Endodermal cell (in vitro differentiated cells): ENCODE measurements at regions not wholly inside any gene's neighbourhood (a gene's known extent, or its start where the extent isn't known, plus 50 kb on each side); places are given as distances from the start of the nearest gene placed in this dataset.
"Not testable (repeated sequence)": the region's sequence is repeated elsewhere in the genome, so short reads cannot be mapped to it uniquely, and the experiment has no call there.

Source experiments
- DNase-seq: peaks from one replicate; pipeline ENCODE4 v3.0.0-alpha.2; 2017
- H3K27ac ChIP-seq: 2 replicates; pipeline ENCODE4 v1.5.1; 2013; ENCODE audit warnings: mild to moderate bottlenecking, low read depth, low read length, moderate library complexity
- H3K27me3 ChIP-seq: 2 replicates; pipeline ENCODE4 v1.6.1; 2013; ENCODE audit warnings: mild to moderate bottlenecking, low read length, moderate library complexity; ENCODE audit not compliant: insufficient read depth, control insufficient read depth, poor library complexity, severe bottlenecking
- H3K36me3 ChIP-seq: 2 replicates; pipeline ENCODE4 v1.7.0; 2013; ENCODE audit warnings: mild to moderate bottlenecking, low read length, moderate library complexity; ENCODE audit not compliant: control insufficient read depth, insufficient read depth
- H3K4me1 ChIP-seq: one replicate; pipeline ENCODE4 v1.7.0; 2013; ENCODE audit warnings: low read length; ENCODE audit not compliant: control insufficient read depth, insufficient read depth
- H3K4me3 ChIP-seq: 2 replicates; pipeline ENCODE4 v1.5.1; 2013; ENCODE audit warnings: mild to moderate bottlenecking, low read length, moderate library complexity
- H3K9ac ChIP-seq: 2 replicates; pipeline ENCODE4 v1.6.1; 2013; ENCODE audit warnings: mild to moderate bottlenecking, low read length, moderate library complexity; ENCODE audit not compliant: poor library complexity, severe bottlenecking; ENCODE audit errors: extremely low read depth
- H3K9me3 ChIP-seq: 2 replicates; pipeline ENCODE4 v1.6.1; 2013; ENCODE audit warnings: mild to moderate bottlenecking, low read length, moderate library complexity; ENCODE audit not compliant: control insufficient read depth
- H3K27ac Mint-ChIP-seq: 2 replicates; pipeline ENCODE4 v1.8.0; 2020; ENCODE audit warnings: mixed read lengths
- H3K27me3 Mint-ChIP-seq: 2 replicates; pipeline ENCODE4 v1.8.0; 2021; ENCODE audit warnings: mild to moderate bottlenecking, mixed read lengths; ENCODE audit not compliant: insufficient read depth
- H3K36me3 Mint-ChIP-seq: 2 replicates; pipeline ENCODE4 v1.8.0; 2020; ENCODE audit warnings: low read depth, mixed read lengths
- H3K4me1 Mint-ChIP-seq: 2 replicates; pipeline ENCODE4 v1.8.0; 2020; ENCODE audit warnings: mixed read lengths
- H3K4me3 Mint-ChIP-seq: 2 replicates; pipeline ENCODE4 v1.8.0; 2020; ENCODE audit warnings: mild to moderate bottlenecking, moderate library complexity, mixed read lengths
- H3K9me3 Mint-ChIP-seq: 2 replicates; pipeline ENCODE4 v1.8.0; 2020; ENCODE audit warnings: mild to moderate bottlenecking, mixed read lengths
- WGBS, 2 experiments: methylation state at CpG; one replicate each; pipeline versions ENCODE4 v1.1.5 to v1.1.7; 2013; ENCODE audit warnings: missing lambda C conversion rate in 2 of 2, mixed read lengths in 1 of 2; ENCODE audit not compliant: insufficient coverage in 1 of 2, insufficient read length in 1 of 2; 5-methylcytosine and 5-hydroxymethylcytosine counted together
- TF ChIP-seq, protein P1 (sequence below): fragments of 200-600 bp; sonication (generic); conservative IDR thresholded peaks from 2 replicates; pipeline ENCODE4 v1.5.0; 2021; ENCODE audit warnings: antibody characterized with exemption, mild to moderate bottlenecking

DNA sequence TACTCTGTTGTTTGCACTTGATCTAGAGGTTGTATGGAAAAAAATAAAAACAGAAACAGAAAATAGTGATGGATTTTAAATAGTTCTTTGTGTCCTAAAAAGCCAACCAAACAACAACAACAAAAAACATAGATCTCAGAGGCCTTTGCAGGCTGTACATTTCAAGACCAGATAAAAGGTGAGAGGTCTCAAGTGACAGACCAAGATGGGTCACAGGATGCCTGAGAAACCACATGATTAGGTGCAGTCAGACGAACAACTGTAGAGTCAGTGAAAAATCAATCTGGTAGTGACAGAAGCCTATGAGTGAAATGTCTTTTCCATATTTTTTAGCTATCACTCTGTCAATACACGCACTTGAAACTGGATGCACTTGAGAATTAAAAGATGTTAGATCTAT, 193.5 kb upstream of the SAMSN1 start:
- no peak overlapping the region for H3K9ac ChIP-seq
- peaks cover 18% of the 10 kb centered on the region for H3K27me3 Mint-ChIP-seq
- H3K4me1 ChIP-seq, result no peaks in the 10 kb centered on the region
- no peak overlapping the region for H3K4me3 ChIP-seq
- peaks cover 3% of the 10 kb centered on the region for H3K36me3 Mint-ChIP-seq
- TF ChIP-seq, protein P1, sequence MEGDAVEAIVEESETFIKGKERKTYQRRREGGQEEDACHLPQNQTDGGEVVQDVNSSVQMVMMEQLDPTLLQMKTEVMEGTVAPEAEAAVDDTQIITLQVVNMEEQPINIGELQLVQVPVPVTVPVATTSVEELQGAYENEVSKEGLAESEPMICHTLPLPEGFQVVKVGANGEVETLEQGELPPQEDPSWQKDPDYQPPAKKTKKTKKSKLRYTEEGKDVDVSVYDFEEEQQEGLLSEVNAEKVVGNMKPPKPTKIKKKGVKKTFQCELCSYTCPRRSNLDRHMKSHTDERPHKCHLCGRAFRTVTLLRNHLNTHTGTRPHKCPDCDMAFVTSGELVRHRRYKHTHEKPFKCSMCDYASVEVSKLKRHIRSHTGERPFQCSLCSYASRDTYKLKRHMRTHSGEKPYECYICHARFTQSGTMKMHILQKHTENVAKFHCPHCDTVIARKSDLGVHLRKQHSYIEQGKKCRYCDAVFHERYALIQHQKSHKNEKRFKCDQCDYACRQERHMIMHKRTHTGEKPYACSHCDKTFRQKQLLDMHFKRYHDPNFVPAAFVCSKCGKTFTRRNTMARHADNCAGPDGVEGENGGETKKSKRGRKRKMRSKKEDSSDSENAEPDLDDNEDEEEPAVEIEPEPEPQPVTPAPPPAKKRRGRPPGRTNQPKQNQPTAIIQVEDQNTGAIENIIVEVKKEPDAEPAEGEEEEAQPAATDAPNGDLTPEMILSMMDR, result no peak
- DNase-seq, result no peak
- H3K36me3 ChIP-seq, result no peaks in the 10 kb centered on the region
- H3K4me3 Mint-ChIP-seq, result no peak overlapping the region
- WGBS, 2 experiments, result 98 to 100% methylated on average over 2 of the region's 2 CpGs
- H3K27ac ChIP-seq, result no peak overlapping the region
- H3K9me3 Mint-ChIP-seq, result peaks cover 14% of the 10 kb centered on the region
- H3K9me3 ChIP-seq, result peaks cover 14% of the 10 kb centered on the region
- H3K27me3 ChIP-seq, result no peaks in the 10 kb centered on the region
- no peak overlapping the region for H3K27ac Mint-ChIP-seq
- peaks cover 7% of the 10 kb centered on the region for H3K4me1 Mint-ChIP-seq

DNA sequence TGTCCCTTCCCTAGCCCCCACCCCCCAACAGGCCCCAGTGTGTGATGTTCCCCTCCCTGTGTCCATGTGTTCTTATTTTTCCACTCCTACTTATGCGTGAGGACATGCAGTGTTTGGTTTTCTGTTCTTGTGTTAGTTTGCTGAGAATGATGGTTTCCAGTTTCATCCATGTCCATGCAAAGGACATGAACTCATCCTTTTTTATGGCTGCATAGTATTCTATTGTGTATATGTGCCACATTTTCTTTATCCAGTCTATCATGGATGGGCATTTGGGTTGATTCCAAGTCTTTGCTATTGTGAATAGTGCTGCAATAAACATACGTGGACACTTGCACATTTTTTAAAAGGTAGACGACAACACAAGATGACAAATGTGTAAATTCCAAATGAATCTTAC, 192.5 kb upstream of the SAMSN1 start:
- H3K4me1 ChIP-seq, H3K27ac Mint-ChIP-seq, H3K36me3 Mint-ChIP-seq, H3K4me1 Mint-ChIP-seq, H3K36me3 ChIP-seq, DNase-seq, H3K4me3 Mint-ChIP-seq, H3K27me3 Mint-ChIP-seq, H3K27me3 ChIP-seq, H3K9me3 Mint-ChIP-seq, H3K27ac ChIP-seq, H3K9ac ChIP-seq, H3K4me3 ChIP-seq: not testable (repeated sequence)
- WGBS, 2 experiments, result 93 to 100% methylated on average over 2 to 3 of the region's 3 CpGs
- H3K9me3 ChIP-seq, result peaks cover 12% of the 10 kb centered on the region

DNA sequence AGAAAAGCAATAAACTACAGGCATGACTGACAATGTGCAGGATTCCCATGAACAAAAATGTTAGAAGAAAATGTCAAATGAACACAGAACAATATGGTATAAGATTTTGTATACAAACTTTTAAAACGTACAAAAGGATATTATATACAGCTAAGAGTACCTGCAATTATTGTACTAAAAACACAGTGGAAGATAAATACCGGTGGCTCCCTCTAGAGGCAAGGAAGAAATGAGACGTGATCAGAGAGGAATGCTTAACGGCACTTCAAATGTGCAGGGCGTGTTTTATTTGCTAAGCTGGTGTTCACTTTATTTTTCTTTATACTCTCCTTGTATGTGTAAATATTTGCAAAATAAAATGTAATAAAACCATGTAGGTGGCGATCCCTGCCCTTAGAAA, 191.8 kb upstream of the SAMSN1 start:
- no peak for DNase-seq
- Histone ChIP-seq H3K4me3 (no peak overlapping the region), H3K27ac (no peak overlapping the region), H3K4me1 (no peaks in the 10 kb centered on the region), H3K27me3 (no peaks in the 10 kb centered on the region), H3K9me3 (peaks cover 10% of the 10 kb centered on the region), H3K36me3 (no peaks in the 10 kb centered on the region), H3K9ac (no peak overlapping the region)
- Mint-ChIP-seq H3K27me3 (peaks cover 8% of the 10 kb centered on the region), H3K36me3 (peaks cover 3% of the 10 kb centered on the region), H3K9me3 (peaks cover 7% of the 10 kb centered on the region), H3K4me3 (no peak overlapping the region), H3K4me1 (peaks cover 7% of the 10 kb centered on the region), H3K27ac (no peak overlapping the region)
- TF ChIP-seq, protein P1, result peak; percentile 87
- 42 to 58% methylated on average over 2 to 4 of the region's 6 CpGs for WGBS, 2 experiments

DNA sequence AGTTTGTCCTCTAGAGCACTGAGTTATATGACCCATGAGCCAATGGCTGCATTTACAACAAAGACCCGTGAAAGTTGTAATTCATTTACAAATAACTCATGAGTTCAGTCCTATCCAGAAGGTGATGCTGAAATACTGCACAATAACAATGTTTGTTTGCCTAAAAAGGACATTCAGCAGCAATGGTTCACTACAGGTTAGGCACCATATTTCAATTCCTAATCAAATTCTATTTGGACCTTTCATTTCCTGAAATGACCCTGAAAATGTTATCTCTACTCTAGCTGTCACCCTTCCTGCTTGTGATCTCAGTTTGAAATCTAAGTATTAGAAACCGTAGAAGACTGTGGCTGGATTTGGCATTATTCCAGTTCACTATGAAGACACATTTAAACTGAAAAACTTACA, 191.2 kb upstream of the SAMSN1 start:
- TF ChIP-seq, protein P1, result no peak
- Histone ChIP-seq H3K4me1 (no peaks in the 10 kb centered on the region), H3K9ac (no peak overlapping the region), H3K27ac (no peak overlapping the region), H3K36me3 (no peaks in the 10 kb centered on the region), H3K9me3 (peaks cover 10% of the 10 kb centered on the region), H3K27me3 (no peaks in the 10 kb centered on the region), H3K4me3 (no peak overlapping the region)
- peaks cover 7% of the 10 kb centered on the region for H3K4me1 Mint-ChIP-seq
- WGBS, 2 experiments, result 97 to 100% methylated on average over 1 to 2 of the region's 2 CpGs
- H3K9me3 Mint-ChIP-seq, result peaks cover 7% of the 10 kb centered on the region
- peaks cover 6% of the 10 kb centered on the region for H3K27me3 Mint-ChIP-seq
- H3K4me3 Mint-ChIP-seq, result no peak overlapping the region
- no peak for DNase-seq
- peaks cover 3% of the 10 kb centered on the region for H3K36me3 Mint-ChIP-seq
- H3K27ac Mint-ChIP-seq, result no peak overlapping the region
